GM21526 (cell line): ENCODE measurements at regions not wholly inside any gene's neighbourhood (a gene's known extent, or its start where the extent isn't known, plus 50 kb on each side); places are given as distances from the start of the nearest gene placed in this dataset.

Experiments used
- ATAC-seq: cut with Tn5 transposase; IDR thresholded peaks from one replicate; pipeline ENCODE4 v1.9.1; 2021; ENCODE audit warnings: moderate library complexity; ENCODE audit not compliant: unreplicated experiment, low FRiP score

DNA sequence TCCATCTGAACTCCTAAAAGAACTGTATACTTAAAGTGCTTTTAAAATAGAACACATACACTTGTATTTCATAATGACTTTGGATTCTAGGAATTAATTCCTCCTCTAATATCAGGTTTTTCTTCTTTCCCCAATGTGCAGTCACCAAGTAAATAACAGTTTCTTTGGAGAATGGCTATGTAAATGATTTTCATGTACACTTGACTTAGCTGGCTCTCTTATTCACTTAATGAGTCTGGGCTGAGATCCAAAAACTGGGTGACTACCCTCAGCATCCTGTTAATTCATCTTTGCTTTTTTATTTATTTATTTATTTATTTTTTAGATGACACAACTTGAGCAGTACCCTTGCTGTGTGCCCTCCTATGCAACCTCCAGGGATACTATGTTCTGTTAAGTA, 1003.7 kb downstream of the SLITRK1 start:
- ATAC-seq = no peak

DNA sequence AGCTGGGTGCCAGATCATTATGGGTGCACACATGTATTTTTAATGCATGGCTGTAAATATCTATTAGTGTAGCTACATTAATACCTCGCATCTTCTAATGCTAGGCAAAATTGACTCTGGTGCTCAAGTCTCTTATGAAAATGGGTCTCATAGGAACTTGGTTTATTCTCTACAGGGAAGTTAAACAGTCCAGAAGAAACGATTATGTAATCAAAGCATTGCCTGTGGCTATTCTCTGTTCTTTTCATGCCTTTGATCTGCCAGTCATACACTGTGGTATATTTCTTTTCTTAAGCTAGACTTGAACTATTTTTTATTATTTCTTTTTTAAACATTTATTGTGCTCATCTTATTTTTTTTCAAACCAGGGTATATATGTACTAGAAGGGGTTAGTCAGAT, 1015.0 kb downstream of the SLITRK1 start:
- no peak for ATAC-seq

DNA sequence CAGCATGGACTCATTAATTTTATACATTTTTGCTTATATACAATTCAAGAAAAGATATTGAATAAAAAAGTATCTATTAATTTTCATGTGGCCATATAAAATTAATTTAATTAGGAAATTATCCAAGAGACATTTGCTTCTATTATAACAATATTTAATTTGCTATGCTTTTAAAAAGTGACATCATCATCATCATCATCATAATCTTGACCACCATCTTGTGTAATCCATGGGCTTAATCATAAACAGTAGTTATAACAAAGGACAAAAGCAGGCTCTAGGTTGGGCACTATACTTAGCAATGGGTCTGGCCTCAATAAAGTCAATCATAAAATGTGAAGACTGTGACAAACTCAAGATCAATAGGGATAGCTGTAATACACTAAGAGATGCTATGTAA, 1031.6 kb downstream of the SLITRK1 start:
- ATAC-seq = no peak

DNA sequence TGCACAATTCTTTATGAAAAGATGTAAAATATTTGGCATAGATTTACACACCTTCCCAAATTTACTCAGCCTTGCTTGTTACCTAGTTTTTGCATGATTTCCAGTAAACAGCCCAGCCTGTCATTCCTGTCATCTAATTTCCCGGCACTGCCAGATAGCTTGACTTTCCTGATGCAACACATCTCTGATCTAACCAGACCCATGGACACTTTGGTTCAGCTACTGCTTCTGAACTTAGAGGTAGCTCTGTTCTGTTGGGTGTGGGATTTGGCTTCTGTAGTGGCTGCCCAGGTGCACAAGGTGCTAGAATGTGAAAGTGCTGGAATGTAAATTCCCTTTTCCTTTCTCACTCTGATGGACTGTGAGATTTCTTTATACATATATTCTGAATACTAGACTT, 1033.5 kb downstream of the SLITRK1 start:
- no peak for ATAC-seq

DNA sequence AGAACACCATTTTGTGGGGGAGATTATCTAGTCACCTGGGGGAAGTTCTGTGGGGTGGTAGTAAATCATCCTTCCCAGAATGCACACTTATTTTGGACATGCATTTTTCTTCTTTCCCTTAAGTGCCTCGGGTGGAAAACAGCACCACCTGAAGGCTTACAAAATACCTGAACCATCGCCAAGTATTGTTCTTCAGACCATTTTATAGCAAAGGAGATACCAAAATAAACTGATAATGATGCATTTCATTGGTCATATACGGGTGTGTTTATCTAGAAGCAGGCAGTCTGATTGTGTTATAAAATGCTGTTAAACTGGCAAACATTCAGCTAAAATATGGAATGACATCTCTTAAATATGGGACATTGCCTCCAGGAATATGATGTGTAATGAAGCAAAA, 1034.7 kb downstream of the SLITRK1 start:
- ATAC-seq = no peak

DNA sequence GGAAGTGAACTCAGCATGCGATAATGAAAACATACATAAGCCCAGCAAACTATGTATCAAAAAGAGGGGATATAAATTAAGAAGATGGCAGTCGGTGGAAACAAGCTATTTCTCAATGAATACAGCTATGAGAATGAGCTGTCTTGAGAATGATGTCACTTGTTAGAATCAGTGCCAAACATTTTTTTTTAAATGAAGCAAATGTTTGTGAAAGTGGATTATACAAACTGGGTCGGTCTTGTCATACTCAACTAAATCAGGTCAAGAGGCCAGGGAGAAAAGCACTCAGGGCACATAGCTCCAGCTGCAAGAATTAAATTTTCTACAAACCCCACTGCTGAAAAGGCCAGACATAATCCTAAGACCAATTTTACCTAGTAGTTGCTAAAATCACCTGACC, 1048.4 kb downstream of the SLITRK1 start:
- ATAC-seq = no peak

DNA sequence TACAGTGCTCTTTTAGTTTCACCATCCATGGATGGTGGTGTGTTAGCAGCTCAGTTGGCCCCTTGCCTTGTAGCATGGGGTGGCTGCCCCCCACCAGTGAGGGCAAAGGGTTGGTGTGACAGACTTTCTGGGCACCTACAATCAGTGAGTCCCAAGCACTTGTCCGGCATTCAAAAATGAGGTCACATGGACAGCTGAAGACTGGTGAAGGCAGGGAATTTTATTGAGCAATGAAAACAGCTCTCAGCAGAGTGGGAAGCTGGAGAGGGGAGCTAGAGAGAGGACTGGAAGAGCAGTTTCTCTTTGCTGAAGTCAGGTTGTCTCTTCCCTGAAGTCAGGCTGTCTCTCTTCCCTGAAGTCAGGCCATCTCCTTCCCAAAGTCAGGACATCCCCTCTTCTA, 1053.2 kb downstream of the SLITRK1 start:
- ATAC-seq = no peak

DNA sequence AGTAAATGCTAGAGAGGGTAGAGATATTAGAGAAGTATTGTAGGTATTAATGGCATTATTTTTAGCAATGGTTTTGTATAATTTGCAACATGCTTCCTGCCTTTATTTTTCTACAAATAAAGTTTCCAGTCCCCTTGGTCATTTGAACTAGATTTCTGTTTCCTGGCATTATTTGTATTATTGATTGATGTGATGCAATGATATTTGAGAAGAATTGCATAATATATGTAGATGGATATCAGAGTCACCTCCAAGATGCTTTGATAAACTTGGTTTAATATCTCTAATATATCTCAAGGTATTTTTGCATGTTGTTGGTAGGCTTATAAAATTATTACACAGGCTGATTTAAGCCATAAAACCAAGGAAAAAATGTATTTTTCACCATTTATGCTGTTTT, 1054.5 kb downstream of the SLITRK1 start:
- ATAC-seq = no peak

DNA sequence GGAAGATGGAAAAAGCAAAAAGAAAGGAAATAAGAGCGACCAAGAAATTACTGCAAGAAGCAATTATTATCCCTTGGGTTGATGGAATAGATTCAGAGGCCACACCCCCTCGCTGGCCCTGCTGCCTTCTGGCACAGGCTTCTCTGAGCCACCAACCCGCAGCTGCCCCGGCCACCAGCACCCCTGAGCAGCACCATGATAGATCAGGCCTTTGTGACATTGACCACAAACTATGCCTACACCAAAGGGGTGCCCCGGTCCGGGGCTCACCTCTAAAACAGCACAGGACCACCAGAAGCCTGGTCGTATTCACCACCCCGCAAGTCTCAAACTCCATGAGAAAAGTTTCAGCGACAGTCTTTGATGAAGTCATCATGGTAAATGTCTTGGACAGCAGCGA, 1059.3 kb downstream of the SLITRK1 start:
- ATAC-seq = no peak

DNA sequence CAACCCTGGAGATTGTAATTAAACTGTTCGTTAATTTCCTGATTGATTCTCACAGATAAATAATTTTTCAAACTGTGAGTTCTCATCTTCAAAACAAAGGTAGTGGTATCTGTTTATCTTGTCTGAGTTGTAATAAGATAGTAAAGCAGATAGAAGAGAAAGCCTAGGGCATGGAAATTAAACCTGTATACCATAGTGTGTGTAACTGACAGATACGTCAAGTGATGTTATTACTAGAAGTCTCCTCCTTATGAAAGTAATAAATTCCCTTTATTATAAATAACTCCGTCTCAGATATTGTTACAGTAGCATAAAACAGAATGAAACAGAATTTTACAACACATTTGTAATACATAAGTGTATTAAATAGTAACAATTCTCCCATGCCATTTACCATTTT, 1065.1 kb downstream of the SLITRK1 start:
- ATAC-seq = no peak

DNA sequence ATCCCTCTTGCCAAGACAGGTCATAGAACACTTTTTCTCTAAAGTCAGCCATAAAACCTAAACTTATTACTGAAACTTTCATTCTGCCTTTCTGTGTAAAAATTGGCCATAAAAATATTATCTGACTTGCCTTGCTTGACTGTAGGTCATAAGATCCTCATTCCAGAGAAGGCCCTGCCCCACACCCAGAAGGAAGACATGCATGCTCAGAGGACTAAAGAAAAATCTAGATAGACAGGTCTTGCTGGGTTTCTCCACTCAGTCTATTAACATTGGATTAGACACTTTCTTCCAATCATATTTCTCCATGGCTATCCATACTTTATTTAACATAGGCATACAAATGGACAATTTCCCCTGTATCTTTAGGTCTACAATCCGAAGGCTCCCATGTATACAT, 1066.5 kb downstream of the SLITRK1 start:
- no peak for ATAC-seq

DNA sequence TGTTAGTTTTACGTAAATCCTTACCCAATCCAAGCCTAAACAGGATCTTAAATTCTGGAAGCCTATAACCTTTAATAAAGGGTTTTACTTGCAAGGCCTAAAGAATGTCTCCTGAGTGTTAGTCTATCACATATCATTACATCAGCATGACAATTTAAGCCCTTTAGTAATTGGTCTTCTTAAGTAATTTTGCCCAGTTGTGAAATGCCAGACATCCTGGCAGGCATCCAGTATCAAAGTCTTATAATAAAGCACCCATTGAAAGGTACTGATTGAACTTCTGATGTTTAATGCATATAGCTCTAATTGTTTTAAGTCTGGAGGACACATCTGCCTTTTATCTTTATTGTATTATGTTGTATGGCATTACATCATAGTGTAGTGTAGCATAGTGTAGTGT, 1078.9 kb downstream of the SLITRK1 start:
- ATAC-seq = no peak

DNA sequence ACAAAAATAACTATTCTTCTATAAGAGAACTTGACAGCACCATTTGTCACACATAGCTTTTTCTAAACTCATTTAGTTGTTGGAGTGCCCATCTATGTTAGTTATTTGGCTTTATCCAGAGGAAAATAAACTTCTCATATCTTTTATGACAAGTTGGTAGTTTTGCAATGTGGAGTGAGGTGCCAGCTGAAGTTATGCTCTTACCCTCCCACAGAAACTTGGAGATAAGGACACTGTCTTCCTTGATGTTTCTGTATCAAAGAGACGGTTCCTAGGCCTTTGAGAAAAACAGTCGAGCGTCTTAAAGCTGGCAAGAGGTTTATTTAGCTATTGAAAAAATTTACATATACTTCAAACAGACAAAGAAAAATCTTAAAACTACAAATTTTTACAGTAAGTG, 1079.7 kb downstream of the SLITRK1 start:
- ATAC-seq = no peak

DNA sequence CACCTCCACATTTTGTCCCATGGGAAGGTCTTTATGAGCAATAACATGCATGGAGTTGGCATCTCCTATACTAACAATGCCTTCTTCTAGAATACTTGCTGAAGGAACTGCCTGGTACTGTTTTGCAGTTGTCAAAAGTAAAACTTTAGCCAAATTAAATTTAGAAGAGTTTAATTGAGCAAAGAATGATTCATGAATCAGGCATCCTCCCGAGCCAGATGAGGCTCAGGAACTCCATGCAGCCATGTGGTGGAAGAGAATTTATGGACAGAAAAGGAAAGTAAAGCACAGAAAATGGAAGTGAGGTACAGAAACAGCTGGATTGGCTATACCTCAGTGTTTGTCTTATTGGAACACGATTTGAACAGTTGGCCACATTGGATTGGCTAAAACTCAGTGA, 1081.9 kb downstream of the SLITRK1 start:
- ATAC-seq = no peak

DNA sequence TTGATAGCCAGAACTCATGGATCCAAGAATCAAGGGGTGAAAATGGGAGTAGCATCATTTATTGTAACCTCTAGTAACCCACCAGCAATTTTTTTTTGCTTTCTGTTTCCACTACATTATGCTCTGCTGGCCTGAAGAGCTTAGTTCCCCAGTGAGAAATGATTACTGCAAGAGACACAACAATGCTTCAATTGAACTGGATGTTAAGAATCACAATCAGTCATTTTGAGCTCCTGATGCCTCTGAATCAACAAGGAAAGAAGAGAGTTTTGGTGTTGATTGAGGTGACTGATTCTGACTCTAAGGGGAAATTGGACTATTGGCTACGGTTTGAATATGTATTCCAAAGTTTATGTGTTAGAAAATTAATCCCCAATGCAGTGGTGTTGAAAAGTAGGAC, 1084.4 kb downstream of the SLITRK1 start:
- no peak for ATAC-seq

DNA sequence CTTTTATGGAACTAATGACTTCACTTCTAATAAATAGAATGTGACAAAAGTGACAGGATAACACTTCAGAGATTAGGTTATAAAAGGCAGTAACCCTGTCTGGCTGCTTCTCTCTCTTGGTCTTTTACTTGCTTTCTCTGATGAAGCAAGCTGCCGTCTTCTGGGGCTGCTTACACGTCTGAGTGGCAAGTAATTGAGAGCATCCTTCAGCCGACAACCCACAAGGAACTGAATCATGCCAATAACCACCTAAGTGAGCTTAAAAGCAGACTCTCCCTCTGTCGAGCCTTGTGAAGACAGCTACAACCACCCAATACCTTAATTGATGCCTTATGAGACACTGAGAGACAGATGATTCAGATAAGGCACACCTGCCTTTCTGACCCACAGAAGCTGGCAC, 1091.2 kb downstream of the SLITRK1 start:
- no peak for ATAC-seq

DNA sequence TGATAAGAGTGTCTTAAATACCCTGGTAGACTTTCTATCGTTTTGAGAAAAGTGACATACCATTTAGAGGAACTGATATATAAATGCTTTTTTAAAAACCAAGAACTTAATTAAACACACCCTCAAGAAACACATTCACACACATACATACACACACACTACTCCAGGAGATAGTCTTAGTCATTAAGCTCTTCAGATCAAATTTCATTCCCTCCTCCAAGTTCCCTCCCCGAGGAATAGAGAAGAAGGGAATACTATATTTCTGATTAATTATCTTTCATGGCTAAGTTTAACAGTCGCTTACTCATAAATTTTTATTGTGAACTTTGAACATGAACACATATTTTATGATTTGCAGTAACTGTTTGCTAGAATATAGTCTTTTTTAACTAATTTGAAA, 1109.5 kb downstream of the SLITRK1 start:
- ATAC-seq = no peak

DNA sequence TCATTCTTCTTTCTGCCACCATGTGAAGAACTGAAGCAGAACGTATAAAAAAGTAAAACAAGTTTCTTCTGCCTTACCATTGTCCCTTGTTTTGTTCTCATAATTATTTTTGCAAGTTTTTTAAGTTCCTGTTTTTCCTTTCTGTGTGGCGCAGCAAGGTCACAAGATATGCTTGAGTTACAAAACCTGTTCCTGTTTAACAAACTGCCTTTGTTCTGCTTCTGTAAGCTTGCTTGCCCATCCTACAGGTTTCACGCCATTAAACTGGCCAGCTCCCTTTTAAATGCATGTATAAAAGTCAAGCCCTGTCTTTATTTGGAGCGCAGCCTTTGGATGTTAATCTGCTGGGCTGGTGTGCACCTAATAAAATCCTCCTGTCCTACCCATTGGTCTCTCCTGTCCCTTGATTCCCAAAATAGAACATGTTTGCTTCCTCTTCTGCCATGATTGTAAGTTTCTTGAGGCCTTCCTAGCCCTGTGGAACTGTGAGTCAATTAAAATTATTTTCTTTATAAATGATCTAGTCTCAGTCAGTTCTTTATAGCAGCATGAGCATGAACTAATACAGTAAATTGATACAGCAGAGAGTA, 1115.4 kb downstream of the SLITRK1 start:
- no peak for ATAC-seq

DNA sequence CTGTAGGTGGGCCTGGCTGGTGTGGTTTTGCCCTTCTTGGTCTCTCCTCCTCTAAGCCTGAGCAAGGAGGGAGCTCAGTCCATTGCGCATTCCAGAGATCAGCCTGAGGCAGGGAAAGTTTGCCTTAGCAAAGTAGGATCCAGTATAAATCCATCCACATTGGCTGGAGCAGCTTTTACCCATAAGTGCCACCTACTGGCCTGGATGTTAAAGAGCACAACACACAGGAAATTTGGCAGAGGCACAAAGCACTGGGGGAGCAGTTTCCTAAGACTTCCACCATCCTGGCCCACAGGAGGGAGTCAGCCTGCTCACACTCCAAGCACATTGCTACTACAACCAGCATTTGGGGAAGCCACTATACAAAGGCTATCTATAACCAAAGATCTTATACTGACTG, 1124.2 kb downstream of the SLITRK1 start:
- no peak for ATAC-seq

DNA sequence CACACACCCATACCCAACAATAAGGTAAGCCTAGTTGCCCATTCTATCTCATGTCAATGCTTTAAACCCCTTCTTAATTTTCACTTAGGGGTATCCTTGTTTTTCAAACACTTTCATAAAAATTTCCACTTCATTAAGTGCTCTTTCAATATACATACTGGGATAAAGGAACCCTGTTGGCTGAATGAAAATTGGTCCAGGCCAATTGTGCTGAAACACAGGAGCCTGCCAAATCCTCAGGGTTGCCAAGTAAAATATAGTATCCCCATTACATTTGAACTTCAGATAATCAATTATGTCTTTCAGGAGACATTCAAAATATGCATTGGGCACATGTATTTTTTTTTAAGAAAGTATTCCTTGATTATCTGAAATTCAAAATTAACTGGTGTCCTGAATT, 1131.1 kb downstream of the SLITRK1 start:
- no peak for ATAC-seq

DNA sequence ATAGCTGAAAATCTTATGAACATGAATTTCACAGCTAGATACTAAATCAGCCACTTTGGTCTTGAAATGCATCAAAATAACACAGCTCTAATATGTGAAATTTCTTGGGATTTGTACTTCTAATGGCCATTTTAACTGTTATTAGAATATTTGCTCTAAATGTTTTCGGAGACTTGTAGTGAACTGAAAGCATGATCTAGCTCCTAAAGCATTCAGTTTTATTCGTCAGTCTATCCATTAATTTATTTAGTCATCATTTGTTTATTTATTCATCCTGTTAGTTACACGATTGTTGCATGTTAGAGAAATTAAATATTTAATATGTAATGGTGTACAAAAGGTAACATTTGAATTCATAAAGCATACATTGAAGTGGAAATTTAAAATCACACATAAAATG, 1132.7 kb downstream of the SLITRK1 start:
- ATAC-seq = no peak

DNA sequence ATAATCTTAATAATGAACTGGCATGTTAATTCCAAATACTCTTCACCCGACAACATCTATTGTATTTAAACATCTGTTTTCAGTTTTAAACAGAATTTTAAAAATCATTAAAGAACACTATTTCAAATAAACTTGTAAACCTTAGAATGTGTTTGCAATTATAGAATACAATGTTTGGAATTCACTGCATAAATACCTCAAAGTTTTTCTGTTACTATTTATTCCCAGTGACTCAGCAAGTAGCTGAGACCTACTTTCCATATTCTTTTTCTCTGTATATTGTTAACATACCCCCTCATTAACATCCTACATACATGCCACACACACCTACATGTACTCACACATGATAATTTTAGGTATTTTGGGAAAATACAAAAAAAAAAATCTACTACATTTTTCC, 1134.3 kb downstream of the SLITRK1 start:
- ATAC-seq = no peak

DNA sequence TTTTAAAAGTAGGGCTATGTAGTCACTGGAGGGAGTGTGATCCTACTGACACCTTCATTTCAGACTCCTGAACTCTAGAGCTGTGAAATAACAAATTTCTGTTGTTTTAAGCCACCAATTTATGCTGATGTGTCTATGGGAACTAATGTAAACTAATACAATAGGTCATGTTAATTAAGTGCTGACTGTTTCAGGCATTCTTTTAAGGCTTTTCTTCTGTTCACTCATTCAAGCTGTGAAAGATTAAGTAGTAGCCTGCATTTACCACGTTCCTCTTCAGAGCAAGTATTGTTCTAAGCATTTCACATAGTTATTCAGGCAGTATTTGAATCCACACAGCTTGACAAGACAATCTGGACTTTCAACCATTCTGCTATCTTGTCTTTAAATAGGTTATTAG, 1135.0 kb downstream of the SLITRK1 start:
- ATAC-seq = no peak
